ACHN (cell line): ENCODE measurements at regions not wholly inside any gene's neighbourhood (a gene's known extent, or its start where the extent isn't known, plus 50 kb on each side); places are given as distances from the start of the nearest gene placed in this dataset.
"Not testable (repeated sequence)": the region's sequence is repeated elsewhere in the genome, so short reads cannot be mapped to it uniquely, and the experiment has no call there.

Experiments used
- DNase-seq: peaks from one replicate; pipeline ENCODE4 v3.0.0-alpha.2; 2015
- in situ Hi-C: cut with HindIII; loops from 2 replicates; pipeline ENCODE4 v1.10.0; 2017; ENCODE audit warnings: low sequenced_read_pairs, low pct_ligation_motif_present, low pct_unique_long_range_greater_than_20kb

DNA sequence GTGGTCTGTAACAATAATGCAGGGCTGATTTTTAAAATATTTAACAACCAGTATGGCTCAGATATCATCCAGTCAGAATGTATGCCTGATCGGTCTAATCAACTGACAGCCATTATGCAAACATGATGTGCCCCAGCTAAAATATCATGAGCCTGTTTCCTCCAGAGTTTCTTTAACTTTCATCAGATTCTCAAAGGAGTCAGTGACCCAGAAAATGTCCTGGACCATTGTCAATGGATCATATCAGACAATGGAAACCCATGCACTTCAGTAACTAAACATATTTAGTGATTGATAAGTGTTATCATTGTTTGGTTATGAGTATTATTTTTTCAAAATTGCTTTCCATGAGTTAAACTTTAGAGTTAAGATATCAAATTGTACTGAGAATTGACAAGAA is 173.5 kb downstream of the LMBRD1 start:
- in situ Hi-C loops = no loop called here
- no peak for DNase-seq

DNA sequence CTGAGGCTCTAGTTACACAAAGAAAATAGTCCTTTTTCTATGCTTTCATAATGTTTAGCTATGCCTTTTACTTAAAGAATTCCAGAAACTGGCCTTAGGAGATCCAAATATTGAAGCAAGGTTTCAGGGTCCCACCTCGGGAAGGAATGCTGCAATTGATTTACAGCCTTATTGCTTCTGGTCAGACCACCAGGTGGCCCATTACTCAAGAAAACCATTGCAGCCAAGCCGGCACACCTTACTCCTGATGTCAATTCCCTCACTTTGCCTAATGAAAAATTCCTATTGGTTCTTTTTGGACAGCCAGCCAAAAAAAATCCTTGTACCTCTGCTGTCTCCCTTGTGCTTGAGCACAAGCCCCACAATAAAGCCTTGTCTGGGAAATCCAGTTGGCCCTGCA is 173.9 kb downstream of the LMBRD1 start:
- no peak for DNase-seq
- in situ Hi-C loops = no loop called here

DNA sequence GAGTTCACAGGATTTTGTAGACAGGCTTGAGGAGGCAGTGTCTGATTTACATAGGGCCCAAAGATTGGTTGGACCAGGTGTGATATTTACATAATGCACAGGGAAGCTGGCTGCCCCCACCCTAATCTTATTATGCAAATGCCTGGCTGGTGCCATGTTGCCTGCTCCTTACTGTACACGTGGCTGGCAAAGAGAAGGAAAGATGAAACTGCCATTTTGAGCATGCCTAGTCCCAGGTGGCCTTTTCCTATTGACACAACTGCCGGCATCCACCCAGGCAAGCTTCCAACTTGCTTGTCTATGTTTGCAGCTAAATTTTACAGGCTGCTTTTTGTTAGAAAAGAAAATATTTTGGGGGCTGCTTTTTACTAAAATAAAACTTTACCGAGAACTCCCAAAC is 174.6 kb downstream of the LMBRD1 start:
- DNase-seq = no peak
- in situ Hi-C loops = no loop called here

DNA sequence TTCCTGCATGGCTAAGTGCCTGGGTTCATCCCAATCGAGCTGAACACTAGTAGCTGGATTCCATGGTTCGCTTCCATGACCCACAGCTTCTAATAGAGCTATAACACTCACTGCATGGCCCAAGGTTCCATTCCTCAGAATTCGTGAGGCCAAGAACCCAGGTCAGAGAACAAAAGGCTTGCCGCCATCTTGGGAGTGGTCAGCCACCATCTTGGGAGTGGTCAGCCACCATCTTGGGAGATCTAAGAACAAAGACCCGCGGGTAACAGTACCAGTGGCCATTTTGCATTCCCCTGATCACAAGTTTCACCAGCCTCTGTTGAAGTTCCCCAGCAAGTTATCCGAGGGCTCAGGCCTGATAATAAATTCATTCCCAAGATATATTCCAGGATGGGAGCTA is 179.6 kb downstream of the LMBRD1 start:
- in situ Hi-C loops = no loop called here
- no peak for DNase-seq

DNA sequence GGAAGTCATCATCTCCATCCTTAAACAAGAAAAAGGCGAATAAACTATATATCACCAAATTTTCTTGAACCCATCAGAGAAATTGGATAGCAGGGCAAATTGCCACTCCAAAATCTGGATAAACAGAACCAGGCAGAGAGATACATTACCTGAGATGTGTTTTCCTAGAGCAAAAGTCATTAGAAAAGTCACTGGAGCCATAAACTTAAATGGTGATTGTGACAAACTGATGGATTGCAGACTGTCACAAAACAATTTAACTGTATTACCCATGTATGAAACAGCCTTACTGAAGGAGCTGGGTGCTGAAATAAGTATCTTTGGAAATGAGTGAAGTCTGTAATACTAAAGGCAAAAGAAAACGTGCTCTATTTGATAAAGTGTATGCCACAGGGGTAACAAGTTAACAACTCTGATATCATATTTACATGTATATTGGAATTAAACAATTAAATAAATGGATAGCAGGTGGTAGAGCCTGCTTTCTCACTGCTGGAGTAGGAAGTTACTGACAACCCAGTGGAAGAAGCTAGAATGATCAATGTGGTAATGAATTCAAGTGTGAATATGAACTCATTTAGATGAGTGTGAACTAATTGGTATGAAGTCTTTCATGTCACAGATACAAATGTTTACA is 186.9 kb downstream of the LMBRD1 start:
- in situ Hi-C loops = no loop called here
- DNase-seq = no peak

DNA sequence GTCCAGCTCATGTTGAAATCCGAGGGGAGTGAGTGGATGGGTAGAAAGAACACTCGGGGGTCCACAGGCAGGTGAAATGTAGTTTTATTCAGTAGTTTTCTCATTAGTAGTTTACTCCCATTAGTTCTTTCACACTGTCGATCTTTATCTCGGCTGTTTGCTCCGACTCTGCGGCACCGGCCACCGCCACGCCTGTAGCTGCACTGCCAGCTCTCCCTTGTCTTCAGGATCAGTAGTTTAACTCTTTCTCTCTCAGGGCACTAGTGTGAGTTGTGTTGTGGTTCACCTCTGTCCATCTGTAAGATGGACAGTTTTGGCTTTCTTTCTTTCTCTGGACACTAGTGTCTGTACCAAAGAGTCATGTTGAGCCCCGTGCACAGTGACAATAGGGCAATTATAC is 195.7 kb downstream of the LMBRD1 start:
- no peak for DNase-seq
- in situ Hi-C loops = no loop called here

DNA sequence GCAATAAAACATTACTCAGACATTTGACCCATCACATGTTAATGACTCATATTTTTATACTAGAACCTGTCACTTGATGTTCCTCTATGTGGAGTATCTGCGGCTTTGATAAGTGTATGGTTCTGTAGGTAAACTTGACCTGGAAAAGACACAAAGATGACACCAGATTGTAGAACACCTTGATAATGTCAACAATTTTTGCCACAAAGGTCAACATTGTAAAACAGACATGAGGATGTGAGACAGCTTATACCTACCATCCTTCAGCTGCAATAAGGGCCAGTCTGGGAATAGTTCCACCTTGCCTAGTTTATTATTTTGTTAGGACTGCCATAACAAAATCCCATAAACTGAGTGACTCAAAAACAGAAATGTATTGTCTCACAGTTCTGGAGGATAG is 202.4 kb downstream of the LMBRD1 start:
- in situ Hi-C loops = no loop called here
- no peak for DNase-seq

DNA sequence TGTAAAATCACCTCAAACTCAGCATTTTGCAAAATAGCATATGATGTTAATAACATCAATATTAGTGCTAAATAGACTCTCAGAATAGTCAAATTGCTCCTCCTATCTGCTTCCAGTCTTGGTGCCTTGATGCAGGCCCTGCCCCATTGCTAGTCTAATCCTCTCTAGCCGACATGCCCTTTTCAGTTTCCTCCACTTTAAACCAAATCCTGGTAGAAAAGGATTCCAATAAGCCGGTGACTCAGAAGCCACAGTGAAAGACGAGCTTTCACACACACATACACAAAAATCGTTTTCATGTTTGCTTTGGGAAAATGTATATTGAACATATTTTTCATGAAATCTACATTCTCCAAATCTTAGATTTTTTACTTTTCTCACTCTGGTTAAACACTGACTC is 203.1 kb downstream of the LMBRD1 start:
- in situ Hi-C loops = no loop called here
- DNase-seq = no peak

DNA sequence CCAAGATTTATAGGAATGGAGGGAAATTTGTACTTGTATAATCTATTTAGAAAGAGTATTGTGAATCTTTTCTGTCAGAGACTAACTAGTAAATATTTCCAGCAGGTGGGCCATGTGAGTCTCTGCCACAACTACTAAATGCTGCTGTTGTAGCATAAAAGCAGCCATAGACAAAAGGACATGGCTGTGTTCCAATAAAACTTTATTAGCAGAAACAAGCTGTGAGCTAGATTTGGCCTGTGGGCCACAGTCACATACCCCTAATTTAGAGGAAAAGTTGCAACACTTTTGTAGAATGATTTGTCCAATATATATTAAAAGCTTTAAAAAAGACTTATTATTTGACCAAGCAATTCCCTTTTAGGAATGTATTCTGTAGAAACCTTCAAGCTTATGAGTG is 207.2 kb downstream of the LMBRD1 start:
- in situ Hi-C loops = no loop called here
- DNase-seq = no peak

DNA sequence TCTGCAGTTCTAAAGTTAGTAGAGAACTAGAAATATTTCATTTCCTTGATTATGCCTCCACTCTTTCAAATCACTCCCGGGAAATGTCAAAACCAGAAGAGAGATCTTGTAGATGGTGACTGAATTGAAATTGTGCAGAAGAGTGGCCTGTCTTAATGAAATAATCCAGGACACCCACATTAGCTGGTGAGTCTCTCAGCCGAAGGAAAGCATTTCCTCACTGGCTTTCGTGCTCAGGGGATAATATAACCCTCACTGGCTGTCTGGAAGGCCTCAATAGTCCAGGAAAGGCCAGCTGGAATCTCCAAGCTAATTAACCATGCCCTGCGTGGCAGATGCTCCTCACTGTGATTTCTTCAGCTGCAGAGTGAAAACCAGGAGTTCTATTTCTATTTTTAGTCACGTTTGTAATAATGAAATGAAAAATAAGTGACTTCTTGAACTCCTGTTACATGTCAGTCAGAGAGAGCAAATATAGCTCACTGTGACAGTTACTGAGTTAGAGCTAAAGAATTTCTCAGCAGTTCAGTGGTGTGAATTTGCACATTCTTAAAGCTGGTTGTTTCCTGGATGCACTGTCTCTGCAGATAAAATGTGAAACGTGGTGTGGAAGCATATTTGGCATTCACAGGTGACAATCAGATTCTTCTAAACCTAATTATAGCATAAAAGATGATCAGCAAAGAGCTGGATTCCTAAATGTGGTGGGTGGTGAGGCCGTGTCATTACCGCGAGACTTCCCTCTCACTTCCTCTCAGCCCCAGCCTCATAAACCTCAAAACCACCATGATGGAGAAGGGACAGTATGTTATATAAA is 211.7 kb downstream of the LMBRD1 start:
- in situ Hi-C loops = no loop called here
- DNase-seq = no peak

DNA sequence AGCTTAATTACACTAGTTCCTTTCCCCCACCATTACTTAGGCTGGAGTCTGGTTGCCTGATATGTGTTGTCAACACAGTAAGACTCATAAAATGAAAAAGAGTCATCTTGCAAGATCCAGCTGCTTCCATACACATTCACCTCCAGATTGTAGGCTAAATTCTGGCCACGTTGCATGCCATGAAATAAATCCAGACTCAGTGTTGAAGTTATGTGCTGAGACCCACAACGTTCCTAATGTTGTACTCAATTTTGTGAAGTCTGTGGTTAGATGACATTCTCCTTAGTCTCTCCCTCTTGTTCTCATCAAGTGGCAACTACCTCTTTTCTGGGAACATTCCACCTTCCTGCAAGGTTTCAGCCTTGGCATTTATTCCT is 212.3 kb downstream of the LMBRD1 start:
- in situ Hi-C loops = no loop called here
- DNase-seq = no peak

DNA sequence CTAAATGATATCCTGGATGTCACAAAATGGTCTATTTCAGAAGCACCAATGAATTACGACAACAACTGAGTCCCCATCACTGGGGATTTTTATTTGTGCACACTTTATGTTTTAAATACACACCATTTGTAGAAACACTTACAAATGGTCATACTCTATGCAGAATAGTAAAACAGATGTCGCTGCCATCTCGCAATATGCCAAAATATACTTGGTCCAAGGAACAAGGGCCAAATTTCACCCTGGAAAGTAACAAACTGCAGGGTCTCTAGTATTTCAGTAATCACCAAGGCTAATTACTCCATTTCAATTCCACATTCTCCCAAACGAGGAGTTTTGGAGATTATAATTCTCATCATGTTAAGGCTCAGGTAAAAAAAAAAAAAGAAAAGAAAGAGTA is 215.2 kb downstream of the LMBRD1 start:
- in situ Hi-C loops = no loop called here
- no peak for DNase-seq

DNA sequence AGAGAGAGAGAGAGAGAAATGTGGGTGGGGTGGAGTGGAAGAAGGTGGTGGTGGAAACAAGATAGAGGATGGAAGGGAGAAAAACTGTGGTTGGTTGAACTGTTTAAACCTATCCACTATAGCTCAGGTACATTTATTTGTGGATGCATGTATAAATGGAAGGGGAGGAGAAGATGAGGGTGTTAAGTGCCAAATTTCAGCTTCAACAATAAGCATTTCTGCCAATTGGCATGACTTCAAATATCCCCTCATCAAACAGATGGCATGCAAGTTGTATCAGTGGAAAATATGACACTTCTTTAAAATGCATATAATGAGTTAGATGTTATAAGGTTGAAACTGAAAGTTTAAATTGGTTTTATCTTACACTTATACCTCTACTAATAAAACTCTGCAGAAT is 216.1 kb downstream of the LMBRD1 start:
- in situ Hi-C loops = no loop called here
- DNase-seq = no peak

DNA sequence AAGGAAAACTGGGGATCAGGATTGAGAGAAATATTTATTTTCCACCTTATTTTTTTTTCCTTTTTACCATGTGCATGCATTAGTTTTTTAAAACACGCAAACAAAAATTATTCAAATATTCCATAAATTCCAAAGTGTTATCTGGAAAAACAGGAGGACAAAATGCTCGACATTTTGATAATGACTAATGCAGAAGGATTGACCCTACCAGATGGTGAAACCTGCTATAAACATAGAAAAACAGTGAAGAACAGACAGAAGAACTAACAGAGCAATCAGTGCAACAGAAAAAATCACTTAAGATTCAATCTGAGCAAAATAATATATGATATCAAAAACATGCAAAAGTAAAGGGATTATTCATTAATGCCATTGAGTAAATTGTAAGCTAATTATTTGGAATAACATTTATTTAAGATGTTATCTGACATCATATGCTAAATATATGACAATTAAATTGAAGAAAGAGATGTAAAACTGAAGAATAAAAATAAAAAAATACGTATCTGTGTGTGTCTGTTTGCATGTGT is 218.4 kb downstream of the LMBRD1 start:
- in situ Hi-C loops = no loop called here

DNA sequence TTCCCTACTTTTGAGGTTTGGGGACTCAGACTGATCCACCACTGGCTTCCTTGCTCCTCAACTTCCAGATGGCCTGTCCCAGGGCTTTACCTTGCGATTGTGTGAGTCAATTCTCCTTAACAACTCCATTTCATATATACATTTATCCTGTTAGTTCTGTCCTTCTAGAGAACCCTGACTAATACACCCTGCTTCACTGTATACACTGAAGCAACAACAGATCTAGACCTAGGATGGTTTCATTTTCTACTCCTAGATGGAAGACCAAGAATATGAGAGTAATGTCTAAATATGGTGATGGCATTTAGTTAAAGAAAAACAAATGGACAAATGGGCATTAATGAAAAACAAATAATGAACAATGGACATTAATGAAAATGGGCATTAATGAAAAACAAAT is 225.6 kb downstream of the LMBRD1 start:
- DNase-seq = no peak
- in situ Hi-C loops = no loop called here

More for the DNA sequence above, 218.4 kb downstream of the LMBRD1 start:
- no peak for DNase-seq

DNA sequence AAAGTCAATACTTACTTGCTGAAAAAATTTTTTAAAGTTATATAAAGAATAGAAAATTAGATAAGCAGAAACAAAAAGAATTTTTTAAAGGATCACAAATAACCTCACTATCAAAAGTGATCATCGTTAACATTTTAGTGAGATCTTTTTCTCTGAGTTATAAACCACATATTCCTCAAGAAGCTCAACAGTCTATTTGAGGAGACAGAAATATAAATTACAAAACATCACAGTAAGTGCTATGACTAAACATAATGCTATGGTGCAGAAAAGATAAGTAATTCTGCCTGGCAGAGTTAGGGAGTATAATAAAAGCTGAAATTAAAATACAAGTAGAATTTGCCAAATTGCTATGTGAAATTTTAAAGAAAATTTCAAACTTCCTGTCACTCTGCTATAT is 226.7 kb downstream of the LMBRD1 start:
- in situ Hi-C loops = no loop called here
- no peak for DNase-seq

DNA sequence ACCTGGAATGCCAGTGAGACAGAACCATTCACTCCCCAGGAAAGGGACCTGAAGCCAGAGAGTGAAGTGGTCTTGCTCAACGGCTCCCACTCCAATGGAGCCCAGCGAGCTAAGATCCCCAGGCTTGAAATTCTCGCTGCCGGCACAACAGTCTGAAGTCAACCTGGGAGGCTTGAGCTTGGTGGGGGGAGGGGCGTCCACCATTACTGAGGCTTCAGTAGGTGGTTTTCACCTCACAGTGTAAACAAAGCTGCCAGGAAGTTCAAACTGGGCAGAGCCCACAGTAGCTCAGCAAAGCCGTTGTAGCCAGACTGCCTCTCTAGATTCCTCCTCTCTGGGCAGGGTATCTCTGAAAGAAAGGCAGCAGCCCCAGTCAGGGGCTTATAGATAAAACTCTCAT is 236.2 kb downstream of the LMBRD1 start:
- in situ Hi-C loops, DNase-seq: not testable (repeated sequence)

DNA sequence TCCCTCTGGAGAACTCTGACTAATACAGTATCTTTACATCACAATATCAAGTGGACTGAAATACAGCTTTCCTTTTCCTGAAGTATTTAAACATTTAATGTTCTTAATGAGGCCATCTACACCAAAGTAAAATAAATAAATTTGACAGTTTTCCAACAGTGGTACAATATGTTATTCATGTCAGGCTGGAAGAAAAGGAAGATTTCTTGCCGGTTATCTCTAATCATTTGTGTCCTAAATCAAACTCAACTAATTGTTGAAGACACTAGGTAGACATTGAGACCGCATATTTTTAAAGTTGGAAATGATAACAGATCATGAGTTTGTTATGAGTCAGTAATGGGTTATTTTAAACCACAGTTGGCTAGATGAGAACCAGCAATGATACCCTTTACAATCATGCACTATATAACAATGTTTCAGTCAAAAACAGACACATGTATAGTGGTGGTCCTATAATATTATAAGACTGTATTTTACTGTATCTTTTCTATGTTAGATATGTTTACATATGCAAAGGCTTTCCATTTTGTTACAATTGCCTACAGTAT is 241.6 kb downstream of the LMBRD1 start:
- no peak for DNase-seq
- in situ Hi-C loops = no loop called here

DNA sequence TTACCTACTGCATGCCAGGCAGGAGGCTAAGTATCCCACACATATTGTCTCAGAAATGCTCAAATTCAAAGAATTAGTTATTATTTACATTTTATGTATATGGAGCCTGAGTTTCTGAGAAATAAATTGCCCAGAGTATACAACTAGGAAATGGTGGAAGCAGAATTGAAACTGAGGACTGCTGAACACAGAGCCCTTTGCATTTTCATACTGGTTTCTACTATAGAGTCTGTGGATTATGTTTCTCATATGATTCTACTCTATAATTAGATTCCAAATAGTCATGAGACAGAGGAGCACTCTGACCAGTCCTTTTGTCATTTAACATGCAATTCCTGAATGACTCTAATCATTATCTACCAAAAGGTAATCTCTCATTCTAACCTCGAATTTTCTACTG is 254.3 kb downstream of the LMBRD1 start:
- in situ Hi-C loops = no loop called here
- DNase-seq = no peak

DNA sequence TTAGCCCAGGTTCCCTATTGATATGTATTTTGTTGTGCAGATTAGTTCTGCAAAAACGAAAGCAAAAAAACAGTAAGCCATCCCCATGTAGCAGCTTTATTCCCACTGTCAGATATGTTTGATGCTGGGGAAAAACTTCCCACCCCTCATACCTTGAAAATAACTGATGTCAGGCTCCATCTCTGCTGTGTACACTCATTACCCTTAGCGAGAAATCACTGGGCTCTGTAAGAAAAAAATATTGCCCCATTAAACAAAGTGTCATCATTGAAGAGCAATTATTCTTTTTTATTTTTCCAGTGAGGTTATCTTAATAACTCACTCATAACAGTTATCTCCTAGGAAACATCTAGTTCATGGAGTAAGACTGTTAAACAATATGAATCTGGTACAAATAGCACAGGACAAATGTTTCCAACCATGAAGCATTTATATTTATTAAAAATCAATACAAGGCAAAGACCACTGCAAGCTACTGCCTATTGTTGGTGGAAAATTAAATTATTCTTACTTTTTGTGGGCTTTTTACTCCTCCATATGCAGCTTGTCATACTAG is 268.8 kb downstream of the LMBRD1 start:
- no peak for DNase-seq
- in situ Hi-C loops = no loop called here
